ENCODE measurements at regions not wholly inside any gene's neighbourhood (a gene's known extent, or its start where the extent isn't known, plus 50 kb on each side); places are given as distances from the start of the nearest gene placed in this dataset.

- no peak for TF ChIP-seq CTCF (IDR thresholded peaks at IDR 0.05; ENCODE audit: low read depth, low read length)
- no peak for TF ChIP-seq POLR2A (IDR thresholded peaks at IDR 0.05; ENCODE audit: extremely low read depth, insufficient read length)
- TF ChIP-seq MAX (IDR thresholded peaks at IDR 0.05; ENCODE audit: low read depth, low read length): no peak
- no peak for TF ChIP-seq MYC (IDR thresholded peaks at IDR 0.05; ENCODE audit: low read depth, low read length)
- no peak for DNase-seq (ENCODE audit: low read depth)
- H3K4me3 ChIP-seq (ENCODE audit: low read depth, low read length): no peak overlapping the region
These were observed 167.2 kb upstream of the ATP1B1 start for GRCh38 chr1:168939110-168939946.

- H3K4me3 ChIP-seq (ENCODE audit: low read depth, low read length): no peak overlapping the region
- no peak for TF ChIP-seq POLR2A (IDR thresholded peaks at IDR 0.05; ENCODE audit: extremely low read depth, insufficient read length)
- no peak for TF ChIP-seq MYC (IDR thresholded peaks at IDR 0.05; ENCODE audit: low read depth, low read length)
- TF ChIP-seq MAX (IDR thresholded peaks at IDR 0.05; ENCODE audit: low read depth, low read length): no peak
- no peak for TF ChIP-seq CTCF (IDR thresholded peaks at IDR 0.05; ENCODE audit: low read depth, low read length)
- no peak for DNase-seq (ENCODE audit: low read depth)
These were observed 166.6 kb upstream of the ATP1B1 start for GRCh38 chr1:168939947-168940223.

DNA sequence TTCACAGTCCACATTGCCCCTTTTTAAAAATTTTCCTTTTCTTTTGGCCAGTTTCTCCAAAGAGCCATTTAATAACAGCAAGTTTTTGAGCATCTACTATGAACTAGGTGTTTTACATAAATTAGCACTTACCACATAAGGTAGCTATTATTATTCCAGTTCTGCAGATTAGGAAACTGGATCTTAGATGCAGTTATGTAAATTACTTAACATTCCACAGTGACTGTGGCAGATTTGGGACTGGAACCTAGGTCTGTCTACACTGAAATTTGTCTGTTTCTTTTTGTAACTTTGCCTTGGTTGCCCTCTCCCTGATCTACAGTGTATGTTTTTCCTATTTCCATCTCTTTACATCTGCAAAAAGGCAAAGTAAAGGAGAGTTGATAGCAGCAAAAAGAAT lies 164.8 kb upstream of the ATP1B1 start:
- no peak overlapping the region for H3K4me3 ChIP-seq (ENCODE audit: low read depth, low read length)
- no peak for TF ChIP-seq POLR2A (IDR thresholded peaks at IDR 0.05; ENCODE audit: extremely low read depth, insufficient read length)
- no peak for TF ChIP-seq MAX (IDR thresholded peaks at IDR 0.05; ENCODE audit: low read depth, low read length)
- no peak for TF ChIP-seq MYC (IDR thresholded peaks at IDR 0.05; ENCODE audit: low read depth, low read length)
- no peak for TF ChIP-seq CTCF (IDR thresholded peaks at IDR 0.05; ENCODE audit: low read depth, low read length)
- DNase-seq (ENCODE audit: low read depth): no peak

- TF ChIP-seq POLR2A (IDR thresholded peaks at IDR 0.05; ENCODE audit: extremely low read depth, insufficient read length) (no peak), MAX (IDR thresholded peaks at IDR 0.05; ENCODE audit: low read depth, low read length) (no peak), CTCF (IDR thresholded peaks at IDR 0.05; ENCODE audit: low read depth, low read length) (no peak), MYC (IDR thresholded peaks at IDR 0.05; ENCODE audit: low read depth, low read length) (no peak)
These were observed 164.3 kb upstream of the ATP1B1 start for GRCh38 chr1:168942165-168942564.

GRCh38 chr1:168945870-168946269 lies 160.6 kb upstream of the ATP1B1 start:
- no peak for DNase-seq (ENCODE audit: low read depth)
- no peak overlapping the region for H3K4me3 ChIP-seq (ENCODE audit: low read depth, low read length)
- TF ChIP-seq CTCF (IDR thresholded peaks at IDR 0.05; ENCODE audit: low read depth, low read length) (no peak), MAX (IDR thresholded peaks at IDR 0.05; ENCODE audit: low read depth, low read length) (no peak)

More at GRCh38 chr1:168942165-168942564, 164.3 kb upstream of the ATP1B1 start:
- no peak overlapping the region for H3K4me3 ChIP-seq (ENCODE audit: low read depth, low read length)
- no peak for DNase-seq (ENCODE audit: low read depth)

Data from NB4 (cell line).